ENCODE measurements at regions not wholly inside any gene's neighbourhood (a gene's known extent, or its start where the extent isn't known, plus 50 kb on each side); places are given as distances from the start of the nearest gene placed in this dataset.

GRCh38 chr13:34114581-34114980 lies 296.6 kb downstream of the RFC3 start:
- no peak for DNase-seq

- no peak for DNase-seq
Measured at GRCh38 chr13:34116651-34117050, 298.7 kb downstream of the RFC3 start.

GRCh38 chr13:34124666-34125306 lies 306.8 kb downstream of the RFC3 start:
- no peak for DNase-seq

- DNase-seq, result no peak
Measured at GRCh38 chr13:34127523-34127922, 309.6 kb downstream of the RFC3 start.

GRCh38 chr13:34128661-34129060 lies 310.7 kb downstream of the RFC3 start:
- DNase-seq, result no peak

GRCh38 chr13:34129436-34129835 lies 311.5 kb downstream of the RFC3 start:
- no peak for DNase-seq

GRCh38 chr13:34137200-34137599 lies 319.3 kb downstream of the RFC3 start:
- DNase-seq, result no peak

GRCh38 chr13:34139660-34140227 lies 321.8 kb downstream of the RFC3 start:
- DNase-seq, result no peak

GRCh38 chr13:34143637-34144036 lies 325.7 kb downstream of the RFC3 start:
- no peak for DNase-seq

GRCh38 chr13:34144142-34144541 lies 326.2 kb downstream of the RFC3 start:
- no peak for DNase-seq

- DNase-seq, result no peak
Measured at GRCh38 chr13:34145061-34145460, 327.1 kb downstream of the RFC3 start.

- DNase-seq, result no peak
Measured at GRCh38 chr13:34148359-34148758, 330.4 kb downstream of the RFC3 start.

GRCh38 chr13:34151885-34152284 lies 333.9 kb downstream of the RFC3 start:
- DNase-seq, result no peak

GRCh38 chr13:34152409-34152808 lies 334.5 kb downstream of the RFC3 start:
- no peak for DNase-seq

- DNase-seq, result no peak
Measured at GRCh38 chr13:34152996-34153395, 335.0 kb downstream of the RFC3 start.

GRCh38 chr13:34153428-34154180 lies 335.7 kb downstream of the RFC3 start:
- no peak for DNase-seq

GRCh38 chr13:34155931-34156607 lies 338.1 kb downstream of the RFC3 start:
- no peak for DNase-seq

GRCh38 chr13:34156841-34157365 lies 339.0 kb downstream of the RFC3 start:
- peak; percentile 6 to 80 (median 32) for DNase-seq

- DNase-seq, result no peak
Measured at GRCh38 chr13:34159946-34160345, 342.0 kb downstream of the RFC3 start.

- DNase-seq, result peak; percentile 62 to 86 (median 75)
Measured at GRCh38 chr13:34161931-34162543, 344.1 kb downstream of the RFC3 start.

- peak in 2 of 3 donors; percentile 9 to 31 for DNase-seq
Measured at GRCh38 chr13:34162544-34162933, 344.6 kb downstream of the RFC3 start.

- DNase-seq, result no peak
Measured at GRCh38 chr13:34164582-34164981, 346.6 kb downstream of the RFC3 start.
